OCI-M2 (cell line): ENCODE measurements at regions not wholly inside any gene's neighbourhood (a gene's known extent, or its start where the extent isn't known, plus 50 kb on each side); places are given as distances from the start of the nearest gene placed in this dataset.

Experiments
- DNase-seq: peaks from one replicate; lab custom pipeline; 2025; ENCODE audit not compliant: unreplicated experiment; lab: John Stamatoyannopoulos, UW

DNA sequence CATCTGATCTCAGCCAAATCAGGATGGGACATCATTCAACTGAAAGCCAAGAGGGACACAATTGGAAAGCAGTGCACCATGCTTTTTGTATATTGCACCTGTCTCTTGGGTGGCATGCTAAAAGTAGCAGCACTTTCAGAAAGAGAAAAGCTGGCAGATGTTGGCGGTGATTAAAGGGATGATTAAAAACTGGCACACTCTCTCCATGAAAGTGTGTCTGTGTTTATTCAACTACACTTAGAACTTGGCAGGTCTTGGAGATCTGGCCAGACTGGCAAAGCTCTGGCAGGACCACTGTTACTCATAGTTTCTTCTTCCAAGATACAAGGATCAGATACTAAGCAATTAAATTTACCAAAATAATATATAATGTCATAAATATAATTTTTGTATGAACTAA, 112.9 kb upstream of the ELAVL2 start:
- DNase-seq = no peak

- DNase-seq = no peak
Measured at GRCh38 chr9:23934291-23934906, 108.4 kb upstream of the ELAVL2 start.

DNA sequence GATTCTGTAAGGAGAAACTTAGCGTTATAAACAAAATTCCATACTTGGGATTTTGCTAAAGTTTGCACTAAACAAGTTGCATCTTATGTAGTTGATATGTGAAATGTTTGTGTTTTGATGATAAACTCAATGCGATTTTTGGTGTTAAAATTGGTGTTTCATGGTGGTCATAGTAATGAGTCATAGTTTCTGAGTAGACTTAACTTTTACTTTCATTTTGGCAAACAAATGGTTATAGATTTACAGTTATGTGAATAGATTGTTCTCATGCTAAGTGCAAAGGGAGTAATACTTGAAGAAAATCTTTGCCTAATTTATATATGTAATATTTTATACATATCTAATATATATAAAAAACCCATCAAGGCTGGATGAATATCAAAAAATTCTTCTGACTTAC, 107.3 kb upstream of the ELAVL2 start:
- DNase-seq = no peak

GRCh38 chr9:23926368-23926767, 100.3 kb upstream of the ELAVL2 start:
- no peak for DNase-seq

- DNase-seq = no peak
Measured at GRCh38 chr9:23914431-23915003, 88.5 kb upstream of the ELAVL2 start.

- no peak for DNase-seq
Measured at GRCh38 chr9:23907343-23907742, 81.3 kb upstream of the ELAVL2 start.

- no peak for DNase-seq
Measured at GRCh38 chr9:23887781-23888180, 61.7 kb upstream of the ELAVL2 start.
